Heart left ventricle (tissue), 13 donors: ENCODE measurements at regions not wholly inside any gene's neighbourhood (a gene's known extent, or its start where the extent isn't known, plus 50 kb on each side); places are given as distances from the start of the nearest gene placed in this dataset.

Experiments
- CTCF ChIP-seq, 12 donors: fragments of 200-600 bp; sonication (generic) in 4 of 12; IDR thresholded peaks; one replicate each; pipeline versions ENCODE4 v1.5.0 to v1.8.0; 2018 to 2022; ENCODE audit warnings: antibody characterized with exemption in 12 of 12, mild to moderate bottlenecking in 5 of 12
- POLR2A ChIP-seq, 2 donors: fragments of 450-650 bp; IDR thresholded peaks; one replicate each; pipeline ENCODE4 v1.6.1; 2017; ENCODE audit warnings: antibody characterized with exemption in 2 of 2, mild to moderate bottlenecking in 2 of 2, moderate library complexity in 2 of 2
- donor health status: ischemic (EF 13 %, LVEDD 7.1; RV severe dilation, severe dysfunction).
- donor health status: DM: no; HTN: yes; CAD: no.
- donor health status: DM: no; HTN: no; CAD: no.
- donor health status: ischemic (EF 25% LVEDD 6.9; RV normal size, moderate dysfunction).
- donor health status: ischemic (EF 25% LVEDD 5.7; RV mildly dilated, moderate dysfunction).
- donor health status: ischemic (EF 35%, LVEDD 5.7; RV mildly dilated, moderate dysfunction).
- donor health status: nonischemic (EF 11% LVEDD 7.7; RV severe dilation, severe dysfunction).
- donor health status: DM: yes; HTN: yes; CAD: no.
- donor health status: PGD.
- donor health status: ischemic (EF 29% LVEDD 5.4; RV normal size, mild dysfunction).
- donor health status: nonischemic (EF 23%, LVEDD 6.1; RV moderate dilation, normal function).

- no peak for TF ChIP-seq CTCF (IDR thresholded peaks at IDR 0.05)
- TF ChIP-seq POLR2A (IDR thresholded peaks at IDR 0.05) = no peak
Measured at GRCh38 chr5:120400356-120400755, 63.7 kb upstream of the PRR16 start.
